ENCODE measurements at regions not wholly inside any gene's neighbourhood (a gene's known extent, or its start where the extent isn't known, plus 50 kb on each side); places are given as distances from the start of the nearest gene placed in this dataset.
A peak's percentile ranks its signal among the peaks of the same experiment; 100 is the strongest.

GRCh38 chr7:106978425-106979420 is 65.8 kb upstream of the PRKAR2B start:
- H3K4me3 ChIP-seq (ENCODE audit: low read depth, low read length) = no peak overlapping the region
- TF ChIP-seq, protein P1, sequence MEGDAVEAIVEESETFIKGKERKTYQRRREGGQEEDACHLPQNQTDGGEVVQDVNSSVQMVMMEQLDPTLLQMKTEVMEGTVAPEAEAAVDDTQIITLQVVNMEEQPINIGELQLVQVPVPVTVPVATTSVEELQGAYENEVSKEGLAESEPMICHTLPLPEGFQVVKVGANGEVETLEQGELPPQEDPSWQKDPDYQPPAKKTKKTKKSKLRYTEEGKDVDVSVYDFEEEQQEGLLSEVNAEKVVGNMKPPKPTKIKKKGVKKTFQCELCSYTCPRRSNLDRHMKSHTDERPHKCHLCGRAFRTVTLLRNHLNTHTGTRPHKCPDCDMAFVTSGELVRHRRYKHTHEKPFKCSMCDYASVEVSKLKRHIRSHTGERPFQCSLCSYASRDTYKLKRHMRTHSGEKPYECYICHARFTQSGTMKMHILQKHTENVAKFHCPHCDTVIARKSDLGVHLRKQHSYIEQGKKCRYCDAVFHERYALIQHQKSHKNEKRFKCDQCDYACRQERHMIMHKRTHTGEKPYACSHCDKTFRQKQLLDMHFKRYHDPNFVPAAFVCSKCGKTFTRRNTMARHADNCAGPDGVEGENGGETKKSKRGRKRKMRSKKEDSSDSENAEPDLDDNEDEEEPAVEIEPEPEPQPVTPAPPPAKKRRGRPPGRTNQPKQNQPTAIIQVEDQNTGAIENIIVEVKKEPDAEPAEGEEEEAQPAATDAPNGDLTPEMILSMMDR (IDR thresholded peaks at IDR 0.05; ENCODE audit: low read depth, low read length, missing control alignments) = peak; percentile 27
- DNase-seq (ENCODE audit: low read depth) = no peak

DNA sequence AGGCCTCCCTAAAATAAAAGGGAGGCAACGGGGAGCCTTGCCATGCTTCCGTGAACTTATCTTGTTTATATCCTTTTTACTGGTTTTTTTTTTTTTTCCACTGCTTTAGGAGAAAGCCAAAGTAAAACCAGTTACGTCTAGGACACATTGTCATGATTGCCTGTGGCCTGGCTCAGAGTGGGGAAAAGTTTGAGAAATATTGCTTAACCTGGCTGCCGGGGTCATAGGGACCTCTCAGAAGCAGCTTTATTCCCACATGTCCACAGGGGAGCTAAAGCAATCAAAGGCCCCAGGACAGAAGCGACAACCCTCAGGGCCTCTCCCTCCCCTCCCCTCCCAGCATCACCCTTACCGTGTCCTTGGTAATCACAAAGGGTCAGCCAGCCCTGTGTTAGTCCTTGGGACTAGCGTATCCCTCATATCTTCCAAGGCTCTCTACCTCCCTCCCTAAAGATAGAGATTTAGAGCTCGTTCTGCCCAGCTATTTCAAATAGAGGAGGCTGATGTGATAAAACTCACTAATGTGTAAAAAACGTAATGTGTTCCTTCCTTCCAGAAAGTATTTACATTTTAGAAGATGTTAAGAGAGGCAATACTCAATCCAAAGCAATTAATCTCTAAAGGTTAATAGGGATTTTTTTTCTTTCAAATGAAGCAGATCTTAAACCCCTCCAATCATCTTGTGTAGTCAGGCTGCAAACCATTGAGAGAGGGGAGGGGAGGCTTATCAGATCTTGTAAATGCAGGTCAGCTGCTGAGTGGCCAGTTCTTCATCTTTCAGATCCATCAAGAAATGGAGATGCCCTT is 64.8 kb upstream of the PRKAR2B start:
- no peak for DNase-seq (ENCODE audit: low read depth)
- TF ChIP-seq, protein P1 (IDR thresholded peaks at IDR 0.05; ENCODE audit: low read depth, low read length, missing control alignments) = no peak
- no peak overlapping the region for H3K4me3 ChIP-seq (ENCODE audit: low read depth, low read length)

DNA sequence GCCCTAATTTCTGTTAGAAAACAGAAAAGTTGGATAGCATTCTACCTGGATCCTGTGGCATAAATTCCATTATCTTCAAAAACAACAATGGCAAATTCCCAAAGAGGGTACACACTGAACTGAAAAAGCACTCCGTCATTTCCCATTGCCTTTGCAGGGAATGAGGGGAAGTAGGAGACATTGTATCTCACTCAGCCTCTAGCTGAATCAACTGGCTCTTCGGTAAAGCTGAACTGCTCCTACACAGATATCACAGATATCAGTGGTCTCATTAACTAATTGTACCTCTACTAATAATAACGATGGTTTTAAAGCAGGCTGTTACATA is 64.2 kb upstream of the PRKAR2B start:
- no peak for DNase-seq (ENCODE audit: low read depth)
- TF ChIP-seq, protein P1 (IDR thresholded peaks at IDR 0.05; ENCODE audit: low read depth, low read length, missing control alignments) = no peak
- no peak overlapping the region for H3K4me3 ChIP-seq (ENCODE audit: low read depth, low read length)

- DNase-seq (ENCODE audit: low read depth) = no peak
- TF ChIP-seq, protein P1 (IDR thresholded peaks at IDR 0.05; ENCODE audit: low read depth, low read length, missing control alignments) = no peak
- no peak overlapping the region for H3K4me3 ChIP-seq (ENCODE audit: low read depth, low read length)
These were observed 62.1 kb upstream of the PRKAR2B start for GRCh38 chr7:106982415-106982814.

DNA sequence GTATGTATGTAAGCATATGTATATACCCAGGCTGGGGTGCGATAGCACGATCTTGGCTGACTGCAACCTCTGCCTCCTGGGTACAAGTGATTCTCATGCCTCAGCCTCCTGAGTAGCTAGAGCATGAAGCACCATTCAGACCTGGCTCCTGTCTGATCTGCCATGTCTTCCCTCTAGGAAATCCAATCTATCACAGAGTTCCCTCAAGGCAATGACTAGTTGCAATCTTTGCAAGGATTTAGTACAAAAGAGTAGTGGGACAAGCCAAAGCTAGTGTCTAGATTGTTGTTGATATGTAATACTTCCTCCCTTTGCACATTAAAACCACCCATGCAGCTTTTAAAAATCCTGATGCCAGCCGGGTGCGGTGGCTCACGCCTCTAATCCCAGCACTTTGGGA is 60.5 kb upstream of the PRKAR2B start:
- no peak overlapping the region for H3K4me3 ChIP-seq (ENCODE audit: low read depth, low read length)
- DNase-seq (ENCODE audit: low read depth) = no peak
- TF ChIP-seq, protein P1 (IDR thresholded peaks at IDR 0.05; ENCODE audit: low read depth, low read length, missing control alignments) = no peak

DNA sequence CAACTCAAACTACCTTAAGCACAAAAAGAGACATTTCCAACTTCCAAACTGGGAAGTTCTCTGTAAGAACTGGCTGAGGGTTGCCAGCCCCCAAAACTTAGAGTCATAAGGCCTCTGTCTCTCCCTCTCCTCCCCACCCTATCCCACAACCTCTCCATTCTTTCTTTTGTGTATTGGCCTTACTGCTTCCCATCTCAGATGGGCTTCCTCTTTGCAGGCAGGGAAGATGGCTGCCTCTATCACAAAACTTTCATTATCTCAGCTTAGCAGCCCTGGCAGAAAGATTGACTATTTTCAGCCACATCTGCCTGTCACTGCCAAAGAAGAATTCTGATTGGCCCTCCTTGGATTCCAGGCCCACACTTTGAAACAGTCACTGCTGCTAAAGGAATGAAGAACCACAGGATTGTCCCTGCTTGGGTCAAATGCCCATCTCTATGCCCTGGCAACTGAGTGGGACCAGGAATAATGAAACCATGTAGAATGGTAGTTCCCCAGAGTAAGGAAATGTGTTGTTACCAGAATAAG is 58.0 kb upstream of the PRKAR2B start:
- TF ChIP-seq, protein P1 (IDR thresholded peaks at IDR 0.05; ENCODE audit: low read depth, low read length, missing control alignments) = no peak
- no peak overlapping the region for H3K4me3 ChIP-seq (ENCODE audit: low read depth, low read length)
- DNase-seq (ENCODE audit: low read depth) = no peak
